ENCODE measurements at regions not wholly inside any gene's neighbourhood (a gene's known extent, or its start where the extent isn't known, plus 50 kb on each side); places are given as distances from the start of the nearest gene placed in this dataset.

DNA sequence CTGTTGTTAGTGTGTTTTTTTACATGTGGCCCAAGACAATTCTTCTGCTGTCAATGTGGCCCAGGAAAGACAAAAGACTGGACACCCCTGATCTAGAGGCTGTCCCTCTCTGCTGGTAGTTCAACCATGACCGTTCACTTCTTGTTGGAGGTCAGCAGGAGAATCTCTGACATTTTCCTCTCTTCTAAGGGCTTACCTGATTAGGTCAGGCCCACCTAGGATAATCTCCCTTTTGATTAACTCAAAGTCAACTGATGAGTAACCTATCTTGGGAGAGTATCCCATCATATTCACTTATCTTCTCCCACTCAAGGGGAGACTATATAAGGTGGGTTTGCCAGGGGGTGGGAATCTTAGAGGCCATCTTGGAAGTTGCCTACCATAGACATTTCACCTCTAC lies 135.2 kb downstream of the BUB3 start:
- 64 to 93% (median 75%) methylated on average over 1 of the region's 1 CpG for WGBS, 5 donors

DNA sequence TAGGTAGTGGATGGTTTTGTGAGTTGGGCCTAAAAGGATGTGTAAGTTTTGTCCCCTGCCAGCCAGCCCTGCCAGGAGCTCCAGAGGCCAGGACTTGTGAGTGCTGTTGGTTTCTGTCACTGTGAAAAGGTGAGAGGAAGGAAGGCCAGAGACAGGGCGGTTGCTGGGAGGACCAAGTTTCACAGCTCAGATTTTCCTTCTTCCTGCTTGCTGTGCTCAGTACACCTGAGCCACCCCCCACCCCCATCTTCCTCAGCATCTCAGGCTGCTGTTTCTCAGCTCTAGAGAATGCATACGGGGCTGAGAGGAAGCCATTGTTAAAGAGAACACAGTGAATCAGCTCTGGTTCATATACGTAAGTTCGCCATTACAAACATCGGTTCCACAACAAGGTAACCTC lies 139.9 kb downstream of the BUB3 start:
- H3K4me3 ChIP-seq: no peak overlapping the region
- WGBS, 5 donors: 53 to 78% (median 70%) methylated on average over 5 of the region's 5 CpGs
- H3K36me3 ChIP-seq: no peaks in the 10 kb centered on the region
- H3K4me1 ChIP-seq: no peaks in the 10 kb centered on the region
- no peak overlapping the region for H3K27ac ChIP-seq
- intact Hi-C loops (cut with DNase I; ENCODE audit: low total_unique reads): no loop called here
- H3K9me3 ChIP-seq: no peaks in the 10 kb centered on the region
- DNase-seq: no peak
- TF ChIP-seq POLR2AphosphoS5 (IDR thresholded peaks at IDR 0.05) (no peak), POLR2A (IDR thresholded peaks at IDR 0.05) (no peak), EP300 (IDR thresholded peaks at IDR 0.05) (no peak)
- TF ChIP-seq, protein P1, sequence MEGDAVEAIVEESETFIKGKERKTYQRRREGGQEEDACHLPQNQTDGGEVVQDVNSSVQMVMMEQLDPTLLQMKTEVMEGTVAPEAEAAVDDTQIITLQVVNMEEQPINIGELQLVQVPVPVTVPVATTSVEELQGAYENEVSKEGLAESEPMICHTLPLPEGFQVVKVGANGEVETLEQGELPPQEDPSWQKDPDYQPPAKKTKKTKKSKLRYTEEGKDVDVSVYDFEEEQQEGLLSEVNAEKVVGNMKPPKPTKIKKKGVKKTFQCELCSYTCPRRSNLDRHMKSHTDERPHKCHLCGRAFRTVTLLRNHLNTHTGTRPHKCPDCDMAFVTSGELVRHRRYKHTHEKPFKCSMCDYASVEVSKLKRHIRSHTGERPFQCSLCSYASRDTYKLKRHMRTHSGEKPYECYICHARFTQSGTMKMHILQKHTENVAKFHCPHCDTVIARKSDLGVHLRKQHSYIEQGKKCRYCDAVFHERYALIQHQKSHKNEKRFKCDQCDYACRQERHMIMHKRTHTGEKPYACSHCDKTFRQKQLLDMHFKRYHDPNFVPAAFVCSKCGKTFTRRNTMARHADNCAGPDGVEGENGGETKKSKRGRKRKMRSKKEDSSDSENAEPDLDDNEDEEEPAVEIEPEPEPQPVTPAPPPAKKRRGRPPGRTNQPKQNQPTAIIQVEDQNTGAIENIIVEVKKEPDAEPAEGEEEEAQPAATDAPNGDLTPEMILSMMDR (IDR thresholded peaks at IDR 0.05): no peak
- no peaks in the 10 kb centered on the region for H3K27me3 ChIP-seq

More for the DNA sequence above, 135.2 kb downstream of the BUB3 start:
- TF ChIP-seq, protein P1 (IDR thresholded peaks at IDR 0.05): no peak
- TF ChIP-seq POLR2AphosphoS5 (IDR thresholded peaks at IDR 0.05) (no peak), POLR2A (IDR thresholded peaks at IDR 0.05) (no peak), EP300 (IDR thresholded peaks at IDR 0.05) (no peak)
- Histone ChIP-seq H3K36me3 (no peaks in the 10 kb centered on the region), H3K4me3 (no peak overlapping the region), H3K4me1 (no peaks in the 10 kb centered on the region), H3K9me3 (no peaks in the 10 kb centered on the region), H3K27ac (no peak overlapping the region), H3K27me3 (no peaks in the 10 kb centered on the region)
- no peak for DNase-seq
- intact Hi-C loops (cut with DNase I; ENCODE audit: low total_unique reads): no loop called here

DNA sequence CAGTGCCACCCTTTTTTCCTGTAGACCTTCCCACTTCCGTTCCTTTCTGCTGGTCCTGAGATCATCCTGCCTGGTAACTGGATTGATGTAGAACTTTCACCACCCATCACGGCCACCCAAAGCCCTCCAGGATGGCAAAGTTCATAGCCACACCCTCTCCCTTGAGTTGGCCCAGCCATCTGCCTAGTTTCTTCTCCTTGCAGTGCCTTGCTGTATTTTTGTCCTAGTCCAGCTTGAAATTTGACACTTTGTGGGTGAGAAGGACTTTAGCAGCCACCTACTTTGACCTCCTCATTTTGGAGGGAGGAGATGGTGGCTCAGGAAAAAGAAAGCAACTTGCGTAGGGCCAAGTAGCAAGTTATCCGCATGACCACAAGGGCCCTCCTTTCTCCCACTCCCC lies 140.7 kb downstream of the BUB3 start:
- TF ChIP-seq POLR2AphosphoS5 (IDR thresholded peaks at IDR 0.05) (no peak), EP300 (IDR thresholded peaks at IDR 0.05) (no peak), POLR2A (IDR thresholded peaks at IDR 0.05) (no peak)
- TF ChIP-seq, protein P1 (IDR thresholded peaks at IDR 0.05): no peak
- intact Hi-C loops (cut with DNase I; ENCODE audit: low total_unique reads): no loop called here

DNA sequence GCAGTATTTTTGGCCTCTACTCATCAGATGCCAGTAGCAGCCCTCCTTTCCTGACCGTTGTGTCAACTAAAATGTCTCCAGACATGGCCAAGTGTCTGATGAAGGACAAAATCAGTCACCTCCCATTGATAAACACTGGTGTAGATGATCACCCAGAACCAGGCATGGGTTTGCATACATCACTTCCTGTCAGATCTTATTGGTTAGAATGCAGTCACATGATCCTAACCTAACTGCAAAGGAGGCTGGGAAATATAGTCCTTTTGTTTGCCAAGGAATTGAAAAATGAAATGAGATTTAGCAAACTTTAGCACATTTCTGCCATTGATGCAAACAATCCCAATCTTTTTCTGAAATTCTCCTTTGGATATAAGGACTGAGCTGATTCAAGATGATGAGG lies 141.4 kb downstream of the BUB3 start:
- Histone ChIP-seq H3K4me3 (no peak overlapping the region), H3K9me3 (no peaks in the 10 kb centered on the region), H3K36me3 (no peaks in the 10 kb centered on the region), H3K27ac (no peak overlapping the region), H3K4me1 (no peaks in the 10 kb centered on the region), H3K27me3 (no peaks in the 10 kb centered on the region)
- intact Hi-C loops (cut with DNase I; ENCODE audit: low total_unique reads): no loop called here
- TF ChIP-seq POLR2AphosphoS5 (IDR thresholded peaks at IDR 0.05) (no peak), POLR2A (IDR thresholded peaks at IDR 0.05) (no peak), EP300 (IDR thresholded peaks at IDR 0.05) (no peak)
- TF ChIP-seq, protein P1 (IDR thresholded peaks at IDR 0.05): no peak
- no peak for DNase-seq
- 75 to 92% (median 79%) methylated on average over 1 of the region's 1 CpG for WGBS, 5 donors

More for the DNA sequence above, 140.7 kb downstream of the BUB3 start:
- Histone ChIP-seq H3K9me3 (no peaks in the 10 kb centered on the region), H3K4me3 (no peak overlapping the region), H3K27me3 (no peaks in the 10 kb centered on the region), H3K4me1 (no peaks in the 10 kb centered on the region), H3K27ac (no peak overlapping the region), H3K36me3 (no peaks in the 10 kb centered on the region)
- WGBS, 5 donors: 79 to 91% (median 84%) methylated on average over 4 of the region's 4 CpGs
- no peak for DNase-seq

Data from stomach (tissue), 8 donors.